Astrocyte (in vitro differentiated cells and primary cell): ENCODE measurements at regions not wholly inside any gene's neighbourhood (a gene's known extent, or its start where the extent isn't known, plus 50 kb on each side); places are given as distances from the start of the nearest gene placed in this dataset.
"Not testable (repeated sequence)": the region's sequence is repeated elsewhere in the genome, so short reads cannot be mapped to it uniquely, and the experiment has no call there.

Source experiments
- CTCF ChIP-seq: IDR thresholded peaks from 2 replicates; pipeline ENCODE4 v1.5.1; 2011; ENCODE audit warnings: low read depth, mild to moderate bottlenecking, inconsistent platforms, low read length, moderate library complexity; ENCODE audit not compliant: insufficient read depth
- EZH2 ChIP-seq: IDR thresholded peaks from 2 replicates; pipeline ENCODE4 v1.6.1; 2012; ENCODE audit warnings: mild to moderate bottlenecking, low read length, inconsistent platforms; ENCODE audit not compliant: insufficient read depth

- TF ChIP-seq CTCF, EZH2: not testable (repeated sequence)
Measured at GRCh38 chr13:19074106-19074505, 107.5 kb downstream of the TUBA3C start.
